Stimulated activated CD4-positive, alpha-beta T cell treated with anti-CD3 and anti-CD28 coated beads, TNF-alpha, amount 100 ng/mL, for 48 hours (primary cell): ENCODE measurements at regions not wholly inside any gene's neighbourhood (a gene's known extent, or its start where the extent isn't known, plus 50 kb on each side); places are given as distances from the start of the nearest gene placed in this dataset.
A peak's percentile ranks its signal among the peaks of the same experiment; 100 is the strongest.

Experiments used
- DNase-seq, 3 donors: peaks; one replicate each; pipeline ENCODE4 v3.0.0-alpha.2; 2020; ENCODE audit warnings: low read depth in 3 of 3

GRCh38 chr14:25150934-25151790, 101.2 kb upstream of the STXBP6 start:
- no peak for DNase-seq

GRCh38 chr14:25150401-25150800, 100.5 kb upstream of the STXBP6 start:
- DNase-seq: no peak

- DNase-seq: no peak
Observed at GRCh38 chr14:25140411-25140810, 90.5 kb upstream of the STXBP6 start.

DNA sequence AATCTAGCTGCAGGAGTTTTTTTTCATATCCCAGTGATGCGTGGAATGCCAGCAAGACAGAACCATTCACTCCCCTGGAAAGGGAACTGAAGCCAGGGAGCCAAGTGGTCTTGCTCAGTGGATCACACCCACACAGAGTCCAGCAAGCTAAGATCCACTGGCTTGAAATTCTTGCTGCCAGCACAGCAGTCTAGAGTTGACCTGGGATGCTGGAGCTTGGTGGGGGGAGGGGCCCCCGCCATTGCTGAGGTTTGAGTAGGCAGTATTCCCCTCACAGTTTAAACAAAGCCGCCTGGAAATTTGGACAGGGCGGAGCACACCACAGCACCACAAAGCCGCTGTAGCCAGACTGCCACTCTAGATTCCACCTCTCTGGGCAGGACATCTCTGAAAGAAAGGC, 86.9 kb upstream of the STXBP6 start:
- no peak for DNase-seq

DNA sequence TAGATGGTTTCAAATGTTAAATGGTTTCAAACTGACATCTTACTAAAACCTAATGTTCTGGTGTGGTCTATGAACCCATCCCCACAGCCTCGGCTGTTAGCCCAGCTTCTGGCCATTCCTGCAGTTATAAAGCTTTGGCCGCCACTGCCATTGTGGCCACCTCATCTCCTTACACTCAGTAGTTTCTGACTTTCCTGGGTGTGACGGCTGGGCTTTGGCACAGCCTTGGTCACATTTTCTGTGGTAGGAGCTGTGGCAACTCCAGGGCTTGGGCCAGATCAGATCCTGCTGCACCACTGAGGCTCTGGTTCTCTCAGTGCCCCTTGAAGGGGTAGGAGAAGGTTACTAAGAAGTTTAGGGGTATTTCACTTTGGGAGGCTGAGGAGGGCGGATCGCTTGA, 84.2 kb upstream of the STXBP6 start:
- DNase-seq: no peak

- peak; percentile 8 to 24 (median 23) for DNase-seq
Observed at GRCh38 chr14:25132732-25133422, 82.9 kb upstream of the STXBP6 start.

DNA sequence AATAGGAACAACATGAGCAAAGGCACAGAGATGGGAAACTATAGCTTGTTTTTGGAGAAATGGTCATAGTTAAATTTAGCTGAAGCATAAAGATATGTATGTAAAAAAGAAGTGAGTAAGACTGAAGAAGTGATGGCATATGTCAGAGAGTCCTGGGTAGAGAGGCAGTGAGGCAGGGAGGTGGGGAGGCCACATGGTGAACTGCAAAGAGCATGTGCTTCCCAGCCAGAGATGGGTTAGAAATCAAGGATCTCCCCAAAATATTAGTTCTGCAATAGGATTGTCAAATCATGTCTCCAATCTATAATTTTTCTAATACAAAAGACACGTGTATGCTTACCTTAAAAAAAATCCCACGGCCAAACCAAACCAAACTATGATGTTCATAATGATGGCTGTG, 82.1 kb upstream of the STXBP6 start:
- no peak for DNase-seq

DNA sequence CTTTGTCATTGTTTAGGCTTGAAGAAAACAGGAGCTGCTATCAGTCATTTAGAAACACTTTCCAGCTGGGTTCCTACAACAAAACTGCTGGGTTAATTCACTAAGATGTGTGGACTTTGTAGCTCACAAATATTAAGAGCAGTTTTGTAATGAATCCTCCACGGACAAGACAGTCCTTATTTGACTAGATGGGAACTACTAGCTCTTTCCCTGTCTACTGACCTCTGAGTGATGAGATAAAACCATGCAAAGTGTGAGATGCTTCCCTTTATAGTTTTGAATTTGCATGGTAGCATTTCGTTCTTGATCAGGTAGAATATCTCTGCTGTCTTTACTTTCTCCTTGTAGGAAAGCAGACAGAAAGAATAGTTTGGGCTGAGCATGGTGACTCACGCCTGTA, 72.9 kb upstream of the STXBP6 start:
- no peak for DNase-seq

GRCh38 chr14:25122211-25122610, 72.3 kb upstream of the STXBP6 start:
- DNase-seq: no peak

- no peak for DNase-seq
Observed at GRCh38 chr14:25121337-25122129, 71.6 kb upstream of the STXBP6 start.

GRCh38 chr14:25120261-25120660, 70.3 kb upstream of the STXBP6 start:
- DNase-seq: no peak

GRCh38 chr14:25118671-25119070, 68.7 kb upstream of the STXBP6 start:
- no peak for DNase-seq

GRCh38 chr14:25117342-25117741, 67.4 kb upstream of the STXBP6 start:
- DNase-seq: no peak

DNA sequence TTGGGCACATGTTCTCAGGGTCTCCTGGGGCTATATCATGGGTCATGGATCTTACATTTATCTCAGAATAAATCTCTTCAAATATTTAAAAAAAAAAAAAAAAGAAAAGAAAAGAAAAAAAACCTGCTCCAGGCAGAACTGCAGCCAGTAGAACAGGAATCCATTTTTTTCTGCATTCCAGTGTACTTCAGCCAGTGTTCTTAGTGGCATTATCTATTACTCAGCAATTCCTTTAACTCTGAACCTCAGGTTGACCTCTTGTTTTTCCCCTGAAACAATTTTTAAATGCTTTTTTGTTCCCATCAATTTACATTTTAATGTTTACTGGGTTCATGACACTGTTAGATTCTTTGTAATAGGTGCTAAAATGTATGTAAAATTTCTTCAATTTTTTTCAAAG, 66.7 kb upstream of the STXBP6 start:
- no peak for DNase-seq

DNA sequence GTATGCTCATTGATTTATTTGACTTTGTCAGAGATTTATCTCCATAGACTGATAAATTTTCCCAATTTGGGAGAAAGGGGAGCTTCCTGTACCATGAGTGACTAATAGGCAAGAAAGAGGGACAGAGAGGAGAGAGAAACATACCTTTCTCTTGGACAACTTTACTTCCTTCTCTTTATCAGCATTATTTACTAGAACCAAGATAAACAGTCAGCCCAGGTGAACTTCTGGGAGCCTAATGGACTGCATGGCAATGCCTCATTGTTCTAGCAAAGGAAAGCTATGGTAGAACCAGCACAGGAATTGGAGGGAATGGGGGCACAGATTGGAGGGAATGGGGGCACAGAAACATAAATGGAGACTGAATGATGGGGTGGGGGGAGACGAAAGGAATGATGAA, 63.4 kb upstream of the STXBP6 start:
- DNase-seq: no peak

- DNase-seq: no peak
Observed at GRCh38 chr14:25111061-25111601, 61.2 kb upstream of the STXBP6 start.

DNA sequence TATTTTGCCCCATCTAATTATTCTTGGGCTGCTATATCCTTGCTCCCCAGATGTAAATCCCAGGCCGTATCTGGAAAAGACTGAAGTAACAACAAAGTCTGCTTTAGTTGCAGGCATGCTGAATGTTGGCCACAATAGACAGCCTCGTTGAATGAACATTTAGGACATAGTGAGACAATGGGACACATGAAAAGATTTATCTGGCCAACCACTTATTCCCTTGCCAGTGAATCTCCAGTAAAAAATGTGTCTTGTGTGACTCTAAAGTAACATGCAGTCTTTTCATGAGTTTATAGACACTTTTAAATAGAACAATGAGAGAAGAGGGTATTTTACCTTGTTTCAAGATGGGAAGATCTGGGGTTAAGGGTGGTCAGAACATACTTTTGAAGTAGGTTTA, 60.2 kb upstream of the STXBP6 start:
- DNase-seq: no peak

- no peak for DNase-seq
Observed at GRCh38 chr14:25108959-25109358, 59.0 kb upstream of the STXBP6 start.

DNA sequence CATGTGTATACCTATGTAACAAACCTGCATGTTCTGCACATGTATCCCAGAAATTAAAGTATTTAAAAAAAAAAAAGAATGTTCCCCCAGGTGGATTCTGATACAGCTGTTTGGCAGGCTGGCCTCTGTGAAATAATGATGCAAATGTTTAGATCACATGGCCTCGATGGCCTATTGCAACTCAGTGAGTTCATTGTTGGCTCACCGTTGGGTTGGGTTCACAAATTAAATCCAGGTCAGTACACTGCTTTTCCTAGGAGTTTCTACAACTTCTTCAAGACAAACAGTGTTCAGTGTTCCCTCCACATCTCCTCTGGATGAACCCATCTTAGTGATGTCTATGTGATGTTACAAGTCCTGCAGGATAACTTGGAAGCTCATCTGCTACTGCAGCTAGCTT, 58.3 kb upstream of the STXBP6 start:
- DNase-seq: no peak

DNA sequence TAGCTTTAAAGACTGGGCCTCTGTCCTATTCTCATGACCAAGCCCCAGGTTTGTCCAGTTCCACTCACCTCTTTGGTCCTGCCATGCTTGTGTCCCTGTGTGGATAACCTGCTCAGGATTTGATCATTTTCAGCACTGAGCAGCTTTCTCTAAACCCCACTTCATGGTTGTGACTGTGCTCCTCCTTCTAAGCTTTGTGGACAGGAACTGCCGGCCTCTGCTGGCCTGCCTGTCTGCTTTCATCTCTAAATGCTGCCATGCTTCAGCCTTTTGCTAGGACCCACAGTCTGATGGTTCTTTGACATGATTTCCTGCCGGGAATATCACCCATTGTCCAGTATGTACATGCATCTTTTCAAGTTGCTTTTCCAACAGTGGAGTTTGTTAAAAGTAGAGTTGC, 53.9 kb upstream of the STXBP6 start:
- DNase-seq: no peak

DNA sequence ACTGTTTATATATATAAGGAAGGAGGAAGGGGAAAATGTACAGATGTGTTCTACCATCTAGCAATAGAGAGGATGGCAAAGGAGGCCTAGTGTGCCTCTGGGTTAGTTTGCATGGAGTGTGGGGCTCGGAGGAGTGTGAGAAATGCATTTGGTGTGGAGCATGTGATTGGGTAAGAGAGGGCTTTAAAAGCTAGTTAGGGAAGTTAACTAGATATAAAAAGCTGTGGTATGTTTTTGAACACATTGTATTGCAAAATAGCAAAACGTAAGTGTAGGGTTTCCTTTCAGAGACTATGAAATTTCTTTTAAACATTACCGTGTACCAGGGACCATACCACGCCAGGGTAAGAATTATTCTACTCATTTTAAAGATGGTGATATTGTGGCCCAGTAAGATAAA, 53.3 kb upstream of the STXBP6 start:
- no peak for DNase-seq

GRCh38 chr14:25102788-25103187, 52.8 kb upstream of the STXBP6 start:
- DNase-seq: no peak
